Testis (tissue), 2 donors: ENCODE measurements at regions not wholly inside any gene's neighbourhood (a gene's known extent, or its start where the extent isn't known, plus 50 kb on each side); places are given as distances from the start of the nearest gene placed in this dataset.

Source experiments
- DNase-seq: peaks from one replicate; pipeline ENCODE4 v3.0.0-alpha.2; 2019
- H3K27ac ChIP-seq, 2 donors: fragments of 200-600 bp; sonication (generic); one replicate each; pipeline ENCODE4 v1.5.1; 2019
- H3K27me3 ChIP-seq: fragments of 200-600 bp; sonication (generic); one replicate; pipeline ENCODE4 v1.5.1; 2019
- H3K36me3 ChIP-seq: fragments of 200-600 bp; sonication (generic); one replicate; pipeline ENCODE4 v1.5.1; 2017; ENCODE audit warnings: low read depth; ENCODE audit errors: missing control alignments
- H3K4me1 ChIP-seq: fragments of 200-600 bp; sonication (generic); one replicate; pipeline ENCODE4 v1.5.1; 2019
- H3K4me3 ChIP-seq, 2 donors: fragments of 200-600 bp; sonication (generic); one replicate each; pipeline ENCODE4 v1.5.1; 2017 to 2019
- H3K9me3 ChIP-seq: fragments of 200-600 bp; sonication (generic); one replicate; pipeline ENCODE4 v1.5.1; 2017
- POLR2A ChIP-seq: fragments of 450-650 bp; IDR thresholded peaks from one replicate; pipeline ENCODE4 v1.6.1; 2017; ENCODE audit warnings: antibody characterized with exemption, mild to moderate bottlenecking, moderate library complexity
- WGBS, 2 donors: methylation state at CpG; one replicate each; pipeline ENCODE4 v1.1.5; 2018; 5-methylcytosine and 5-hydroxymethylcytosine counted together
- intact Hi-C: fragments of 100-400 bp; cut with DNase I; formaldehyde crosslinking; loops from one replicate; pipeline ENCODE4 v1.15.1; 2023; ENCODE audit warnings: low total_unique reads
- TF ChIP-seq, protein P1 (sequence below), 3 experiments: fragments of 450-650 bp in 2 of 3; fragments of 200-600 bp in 1 of 3; sonication (generic) in 1 of 3; IDR thresholded peaks; one replicate each; pipeline ENCODE4 v1.5.1; 2016 to 2019; ENCODE audit warnings: antibody characterized with exemption in 3 of 3, mild to moderate bottlenecking in 2 of 3, moderate library complexity in 1 of 3

DNA sequence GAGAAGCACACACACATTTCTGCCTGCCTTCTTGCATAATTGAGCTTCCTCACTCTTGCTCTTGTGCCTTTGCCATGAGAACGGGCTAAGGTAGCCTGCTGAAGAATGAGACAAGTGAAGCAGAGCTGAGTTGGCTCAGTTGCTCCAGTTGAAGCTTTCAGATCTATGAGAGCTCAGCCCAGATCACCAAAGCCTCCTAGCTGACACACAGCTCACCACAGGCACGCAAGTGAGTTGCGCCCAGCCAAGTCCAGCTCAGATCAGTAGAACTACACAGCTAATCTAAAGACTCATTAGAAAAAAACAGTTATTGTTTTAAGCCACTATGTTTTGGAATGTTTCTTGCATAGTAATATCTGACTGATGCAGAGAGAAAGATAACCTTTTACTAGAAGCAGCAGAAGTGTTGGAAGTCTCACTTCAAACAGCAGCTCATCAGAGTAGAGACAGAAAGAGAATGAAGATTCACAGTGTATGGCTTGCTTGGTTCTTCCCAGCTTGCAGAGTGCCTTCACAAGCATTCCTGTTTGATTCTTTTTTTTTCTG is 362.4 kb downstream of the MID1IP1 start:
- intact Hi-C loops: no loop called here
- DNase-seq: no peak
- WGBS, 2 donors: 97 to 100% methylated on average over 1 to 3 of the region's 3 CpGs

DNA sequence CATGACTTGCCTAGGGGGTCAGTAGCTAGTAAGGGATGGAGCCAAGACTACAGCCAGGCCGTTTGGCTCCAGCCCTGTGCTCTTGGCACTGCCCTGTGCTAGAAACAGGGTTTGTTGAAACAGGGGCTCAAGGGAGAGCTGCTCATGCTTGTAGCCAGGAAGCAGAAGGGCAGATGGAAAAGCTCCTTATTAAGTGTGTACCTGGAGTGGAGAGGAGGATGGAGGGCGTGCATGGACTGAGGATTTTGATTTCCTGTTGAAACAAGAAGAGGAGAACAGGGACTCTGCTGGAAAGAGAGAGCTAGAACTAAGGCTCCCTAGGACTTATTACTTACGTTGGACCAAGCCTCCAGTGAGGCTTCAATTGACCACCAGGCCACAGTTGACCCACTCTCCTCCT is 363.0 kb downstream of the MID1IP1 start:
- H3K27ac ChIP-seq: no peak overlapping the region
- no peaks in the 10 kb centered on the region for H3K27me3 ChIP-seq
- no peak for DNase-seq
- no peak for TF ChIP-seq POLR2A
- TF ChIP-seq, protein P1, sequence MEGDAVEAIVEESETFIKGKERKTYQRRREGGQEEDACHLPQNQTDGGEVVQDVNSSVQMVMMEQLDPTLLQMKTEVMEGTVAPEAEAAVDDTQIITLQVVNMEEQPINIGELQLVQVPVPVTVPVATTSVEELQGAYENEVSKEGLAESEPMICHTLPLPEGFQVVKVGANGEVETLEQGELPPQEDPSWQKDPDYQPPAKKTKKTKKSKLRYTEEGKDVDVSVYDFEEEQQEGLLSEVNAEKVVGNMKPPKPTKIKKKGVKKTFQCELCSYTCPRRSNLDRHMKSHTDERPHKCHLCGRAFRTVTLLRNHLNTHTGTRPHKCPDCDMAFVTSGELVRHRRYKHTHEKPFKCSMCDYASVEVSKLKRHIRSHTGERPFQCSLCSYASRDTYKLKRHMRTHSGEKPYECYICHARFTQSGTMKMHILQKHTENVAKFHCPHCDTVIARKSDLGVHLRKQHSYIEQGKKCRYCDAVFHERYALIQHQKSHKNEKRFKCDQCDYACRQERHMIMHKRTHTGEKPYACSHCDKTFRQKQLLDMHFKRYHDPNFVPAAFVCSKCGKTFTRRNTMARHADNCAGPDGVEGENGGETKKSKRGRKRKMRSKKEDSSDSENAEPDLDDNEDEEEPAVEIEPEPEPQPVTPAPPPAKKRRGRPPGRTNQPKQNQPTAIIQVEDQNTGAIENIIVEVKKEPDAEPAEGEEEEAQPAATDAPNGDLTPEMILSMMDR (IDR thresholded peaks at IDR 0.05): no peak
- WGBS, 2 donors: 80 to 96% methylated on average over 2 to 3 of the region's 3 CpGs
- intact Hi-C loops: no loop called here
- H3K36me3 ChIP-seq: no peaks in the 10 kb centered on the region
- H3K4me1 ChIP-seq: no peaks in the 10 kb centered on the region
- no peak overlapping the region for H3K4me3 ChIP-seq
- H3K9me3 ChIP-seq: no peaks in the 10 kb centered on the region

More for the DNA sequence above, 362.4 kb downstream of the MID1IP1 start:
- TF ChIP-seq, protein P1 (IDR thresholded peaks at IDR 0.05): no peak
- TF ChIP-seq POLR2A: no peak
- Histone ChIP-seq H3K27me3 (no peaks in the 10 kb centered on the region), H3K27ac (no peak overlapping the region), H3K36me3 (no peaks in the 10 kb centered on the region), H3K4me1 (no peaks in the 10 kb centered on the region), H3K9me3 (no peaks in the 10 kb centered on the region), H3K4me3 (no peak overlapping the region)

DNA sequence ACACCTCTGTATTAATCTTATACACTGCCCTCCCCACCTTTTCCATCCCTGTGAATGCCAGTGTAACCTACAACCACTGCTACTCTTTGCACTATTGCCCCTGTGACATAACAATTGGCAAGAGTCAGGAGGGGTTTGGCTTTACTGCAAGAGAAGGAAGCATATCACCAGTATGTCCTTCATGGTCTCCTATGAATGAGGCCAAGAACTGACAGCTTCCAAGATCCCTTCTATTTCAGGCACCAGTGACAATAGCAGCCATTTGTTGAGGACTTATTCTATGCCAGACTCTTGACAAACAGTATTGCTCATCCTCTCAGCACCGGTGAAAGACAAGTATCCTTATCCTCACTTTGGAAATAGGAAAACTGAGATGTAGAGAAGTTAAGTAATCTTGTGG is 363.9 kb downstream of the MID1IP1 start:
- Histone ChIP-seq H3K27me3 (no peaks in the 10 kb centered on the region), H3K36me3 (no peaks in the 10 kb centered on the region), H3K27ac (no peak overlapping the region), H3K4me3 (no peak overlapping the region), H3K9me3 (no peaks in the 10 kb centered on the region), H3K4me1 (no peaks in the 10 kb centered on the region)
- 60 to 88% methylated on average over 1 of the region's 1 CpG for WGBS, 2 donors
- TF ChIP-seq POLR2A: no peak
- TF ChIP-seq, protein P1 (IDR thresholded peaks at IDR 0.05): no peak
- intact Hi-C loops: no loop called here
- no peak for DNase-seq

DNA sequence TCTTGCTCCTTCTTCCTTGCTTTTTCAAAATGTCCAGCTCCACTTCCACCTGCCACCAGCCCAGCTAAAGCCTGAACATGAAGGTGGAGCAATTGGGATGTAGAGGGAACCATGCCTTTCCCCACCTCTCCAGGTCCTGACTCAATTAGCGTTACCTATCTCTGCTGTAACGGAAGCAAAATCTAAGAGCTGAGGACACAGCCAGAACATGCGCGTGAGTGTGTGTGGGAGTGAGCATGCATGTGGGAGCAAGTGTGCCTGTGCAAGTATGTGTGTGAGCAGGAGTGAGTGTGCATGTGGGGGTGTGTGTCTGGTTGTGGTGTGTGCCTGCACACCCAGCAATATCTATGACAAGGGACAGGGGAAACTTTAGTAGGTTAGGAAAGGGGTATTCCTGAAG is 364.5 kb downstream of the MID1IP1 start:
- Histone ChIP-seq H3K36me3 (no peaks in the 10 kb centered on the region), H3K9me3 (no peaks in the 10 kb centered on the region), H3K27me3 (no peaks in the 10 kb centered on the region), H3K4me1 (no peaks in the 10 kb centered on the region), H3K27ac (no peak overlapping the region), H3K4me3 (no peak overlapping the region)
- TF ChIP-seq, protein P1 (IDR thresholded peaks at IDR 0.05): no peak
- no peak for TF ChIP-seq POLR2A
- DNase-seq: no peak
- intact Hi-C loops: no loop called here
- WGBS, 2 donors: 81 to 85% methylated on average over 4 of the region's 4 CpGs

DNA sequence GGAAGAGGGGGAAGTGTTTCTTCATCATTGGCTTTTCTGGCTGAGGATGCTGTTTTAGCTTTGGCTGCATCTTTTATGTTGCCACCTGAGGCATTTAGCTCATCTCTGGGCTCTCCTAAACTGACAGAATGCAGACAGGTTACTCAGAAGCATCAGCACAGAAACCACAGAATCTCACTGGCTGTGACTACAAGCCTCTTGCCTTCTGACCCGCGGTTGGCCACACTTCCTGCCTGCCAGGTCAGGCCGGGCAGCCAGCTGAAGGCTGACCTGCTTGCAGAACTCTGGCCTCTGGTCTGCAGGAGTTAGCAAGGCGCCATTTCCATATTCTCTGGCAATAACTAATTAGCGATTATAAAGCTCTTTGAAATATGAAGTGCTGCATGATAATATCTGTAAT is 366.5 kb downstream of the MID1IP1 start:
- intact Hi-C loops: no loop called here
- Histone ChIP-seq H3K9me3 (no peaks in the 10 kb centered on the region), H3K27ac (no peak overlapping the region), H3K36me3 (no peaks in the 10 kb centered on the region), H3K4me1 (no peaks in the 10 kb centered on the region), H3K27me3 (no peaks in the 10 kb centered on the region), H3K4me3 (no peak overlapping the region)
- 77 to 100% methylated on average over 2 to 5 of the region's 5 CpGs for WGBS, 2 donors
- DNase-seq: no peak
- TF ChIP-seq POLR2A: no peak
- TF ChIP-seq, protein P1 (IDR thresholded peaks at IDR 0.05): no peak
